Uterus (tissue), 2 donors: ENCODE measurements at regions not wholly inside any gene's neighbourhood (a gene's known extent, or its start where the extent isn't known, plus 50 kb on each side); places are given as distances from the start of the nearest gene placed in this dataset.

Experiments used
- POLR2A ChIP-seq, 2 donors: fragments of 450-650 bp; IDR thresholded peaks; one replicate each; pipeline ENCODE4 v1.6.1; 2016; ENCODE audit warnings: antibody characterized with exemption in 2 of 2, mild to moderate bottlenecking in 1 of 2, moderate library complexity in 1 of 2
- TF ChIP-seq, protein P1 (sequence below), 4 experiments: fragments of 200-600 bp in 2 of 4; fragments of 450-650 bp in 2 of 4; sonication (generic) in 2 of 4; IDR thresholded peaks; one replicate each; pipeline ENCODE4 v1.5.1; 2016 to 2019; ENCODE audit warnings: antibody characterized with exemption in 4 of 4, mild to moderate bottlenecking in 2 of 4, moderate library complexity in 1 of 4

DNA sequence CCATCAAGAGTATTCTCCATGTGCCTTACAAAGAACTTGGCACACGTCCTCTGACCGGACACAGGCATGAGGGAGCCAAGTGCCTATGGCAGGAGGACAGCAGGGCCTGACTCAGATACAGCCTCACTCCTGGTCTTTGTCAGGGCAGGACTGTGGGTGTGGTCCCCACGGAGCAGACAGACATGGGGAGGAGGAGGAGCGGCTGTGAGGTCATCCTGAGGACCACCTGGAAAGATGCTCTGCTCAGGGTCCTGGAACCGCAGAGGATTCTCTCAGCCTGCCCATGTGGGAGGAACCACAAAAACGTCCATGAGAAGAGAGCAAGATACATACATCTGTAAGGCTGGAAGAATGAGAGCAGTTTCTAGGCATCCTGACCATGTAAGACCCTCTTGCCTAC is 576.3 kb downstream of the BRD1 start:
- TF ChIP-seq, protein P1, sequence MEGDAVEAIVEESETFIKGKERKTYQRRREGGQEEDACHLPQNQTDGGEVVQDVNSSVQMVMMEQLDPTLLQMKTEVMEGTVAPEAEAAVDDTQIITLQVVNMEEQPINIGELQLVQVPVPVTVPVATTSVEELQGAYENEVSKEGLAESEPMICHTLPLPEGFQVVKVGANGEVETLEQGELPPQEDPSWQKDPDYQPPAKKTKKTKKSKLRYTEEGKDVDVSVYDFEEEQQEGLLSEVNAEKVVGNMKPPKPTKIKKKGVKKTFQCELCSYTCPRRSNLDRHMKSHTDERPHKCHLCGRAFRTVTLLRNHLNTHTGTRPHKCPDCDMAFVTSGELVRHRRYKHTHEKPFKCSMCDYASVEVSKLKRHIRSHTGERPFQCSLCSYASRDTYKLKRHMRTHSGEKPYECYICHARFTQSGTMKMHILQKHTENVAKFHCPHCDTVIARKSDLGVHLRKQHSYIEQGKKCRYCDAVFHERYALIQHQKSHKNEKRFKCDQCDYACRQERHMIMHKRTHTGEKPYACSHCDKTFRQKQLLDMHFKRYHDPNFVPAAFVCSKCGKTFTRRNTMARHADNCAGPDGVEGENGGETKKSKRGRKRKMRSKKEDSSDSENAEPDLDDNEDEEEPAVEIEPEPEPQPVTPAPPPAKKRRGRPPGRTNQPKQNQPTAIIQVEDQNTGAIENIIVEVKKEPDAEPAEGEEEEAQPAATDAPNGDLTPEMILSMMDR (IDR thresholded peaks at IDR 0.05): no peak
- TF ChIP-seq POLR2A (IDR thresholded peaks at IDR 0.05): no peak
